AG09319 (cell line): ENCODE measurements at regions not wholly inside any gene's neighbourhood (a gene's known extent, or its start where the extent isn't known, plus 50 kb on each side); places are given as distances from the start of the nearest gene placed in this dataset.
A peak's percentile ranks its signal among the peaks of the same experiment; 100 is the strongest.

ENCODE experiments used
- DNase-seq: peaks from one replicate; pipeline ENCODE4 v3.0.0-alpha.2; 2010; ENCODE audit warnings: low read depth; ENCODE audit errors: extremely low read depth
- CTCF ChIP-seq: IDR thresholded peaks from 2 replicates; pipeline ENCODE4 v1.5.1; 2011; ENCODE audit warnings: low read depth, mild to moderate bottlenecking, inconsistent platforms, low read length, moderate library complexity

DNA sequence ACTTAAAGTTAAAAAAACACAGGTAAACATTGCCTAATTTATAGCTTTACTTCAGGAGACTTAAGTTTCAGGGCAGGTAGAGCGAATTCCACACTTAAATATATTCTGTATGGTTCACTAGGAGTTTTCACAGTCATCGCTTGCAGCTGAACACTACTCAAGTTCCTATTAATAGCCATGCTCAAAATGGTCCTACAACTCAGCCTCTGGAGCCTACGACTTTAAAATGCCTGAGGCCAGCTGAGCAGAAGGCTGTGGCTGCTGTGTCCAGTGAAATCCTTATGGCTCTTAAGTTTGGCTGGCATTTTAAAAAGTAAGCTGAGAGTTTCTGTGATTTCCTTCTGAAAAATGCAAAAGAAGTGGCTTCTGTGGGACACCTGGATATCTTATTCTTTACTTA, 105.4 kb upstream of the GLI3 start:
- DNase-seq, result no peak
- TF ChIP-seq CTCF, result no peak

GRCh38 chr7:42340436-42340835, 103.4 kb upstream of the GLI3 start:
- DNase-seq, result no peak
- no peak for TF ChIP-seq CTCF

DNA sequence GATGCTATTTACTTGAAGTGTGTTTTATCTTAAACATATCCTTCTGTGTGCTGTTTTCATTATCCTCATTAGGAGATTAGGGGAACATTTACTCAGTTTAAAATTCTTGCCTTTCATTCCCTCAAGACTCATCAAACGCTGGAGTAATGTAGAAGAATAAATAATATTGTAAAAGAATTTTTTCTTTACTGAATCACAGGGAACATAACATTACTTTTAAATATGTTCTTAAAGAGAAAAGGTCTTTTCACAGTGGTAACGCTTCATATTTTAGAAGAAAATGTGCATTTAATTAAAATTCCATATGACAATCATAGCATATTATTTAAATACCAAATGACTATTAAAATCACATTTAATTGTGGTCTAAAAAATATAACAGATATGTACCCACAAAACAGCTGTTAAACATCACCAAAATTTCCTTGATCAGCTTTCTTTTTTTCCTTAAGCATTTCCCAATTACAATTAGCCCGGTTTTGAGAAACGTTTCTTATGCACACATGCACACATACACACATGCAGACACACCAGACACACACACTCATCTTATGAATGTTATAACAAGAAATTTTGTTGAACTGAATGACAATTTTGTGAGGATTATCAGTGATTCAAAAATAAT, 102.0 kb upstream of the GLI3 start:
- no peak for TF ChIP-seq CTCF
- peak; percentile 14 for DNase-seq

DNA sequence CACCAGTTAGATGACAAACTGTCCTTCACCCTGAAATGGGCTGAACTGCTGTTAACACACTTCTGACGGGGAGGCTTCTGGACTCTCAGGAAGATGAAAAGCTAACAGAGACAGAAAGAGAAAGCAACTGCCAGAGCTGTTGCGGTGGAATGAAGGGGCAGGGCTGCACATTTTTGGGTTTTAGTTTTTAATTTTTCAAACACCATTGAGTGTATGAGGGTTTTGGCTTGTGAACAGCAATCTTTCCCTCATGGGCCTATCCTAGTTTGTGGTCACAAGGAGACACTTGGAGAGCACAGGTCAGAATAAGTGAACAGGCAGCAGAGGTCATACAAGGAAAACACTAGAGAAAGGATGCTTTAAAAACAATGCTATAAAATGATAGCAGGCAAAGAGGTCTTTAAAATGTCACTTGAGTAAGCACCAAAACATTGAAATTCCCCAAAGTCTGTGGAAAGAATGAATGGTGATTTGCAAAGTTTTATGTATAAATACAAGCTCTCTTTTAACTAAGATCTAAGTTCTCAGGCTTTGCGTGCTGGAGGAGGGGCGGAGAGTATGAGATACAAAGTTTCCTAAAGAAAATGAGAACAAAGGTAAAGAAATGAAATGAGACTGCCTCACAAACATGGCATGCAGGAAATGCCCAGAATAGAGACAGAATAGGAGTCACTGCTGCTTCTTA, 101.4 kb upstream of the GLI3 start:
- no peak for TF ChIP-seq CTCF
- peak; percentile 20 for DNase-seq

DNA sequence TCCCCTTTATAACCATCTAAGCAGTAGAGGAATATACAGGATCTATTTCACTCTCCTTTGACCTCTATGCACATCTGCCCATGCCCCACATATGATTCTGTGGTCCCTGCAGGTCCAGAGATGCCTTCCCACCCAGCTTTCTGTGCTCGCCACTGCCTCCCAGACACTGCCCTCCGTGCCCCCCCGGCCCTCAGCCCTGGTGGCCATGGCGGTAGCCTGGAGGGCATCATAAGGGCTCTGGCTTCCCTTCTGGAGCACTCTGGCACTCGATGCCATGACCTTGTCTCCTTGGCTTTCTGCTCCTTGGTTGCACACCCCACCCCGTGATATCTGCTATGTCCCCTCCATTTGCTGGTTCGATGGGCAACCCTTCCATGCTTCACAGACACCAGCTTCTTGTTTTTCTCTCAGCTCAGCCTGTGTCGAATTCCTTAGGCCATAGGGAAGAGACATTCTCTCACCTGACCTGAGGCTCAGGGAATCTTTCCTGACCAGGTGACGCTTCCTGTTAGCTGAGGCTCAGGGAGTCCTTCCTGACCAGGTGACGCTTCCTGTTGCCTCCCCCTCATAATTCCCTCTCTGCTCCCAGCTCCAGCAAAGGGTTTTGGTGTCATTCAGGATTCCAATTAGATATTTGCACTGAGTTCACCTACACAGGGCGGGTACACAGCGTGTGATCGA, 100.4 kb upstream of the GLI3 start:
- DNase-seq, result no peak
- no peak for TF ChIP-seq CTCF

- no peak for TF ChIP-seq CTCF
- DNase-seq, result no peak
Measured at GRCh38 chr7:42332605-42333222, 95.7 kb upstream of the GLI3 start.

GRCh38 chr7:42319631-42320030, 82.6 kb upstream of the GLI3 start:
- no peak for DNase-seq
- no peak for TF ChIP-seq CTCF
